GM12865 (cell line): ENCODE measurements at regions not wholly inside any gene's neighbourhood (a gene's known extent, or its start where the extent isn't known, plus 50 kb on each side); places are given as distances from the start of the nearest gene placed in this dataset.

Experiments
- DNase-seq: peaks from one replicate; pipeline ENCODE4 v3.0.0; 2010; ENCODE audit warnings: low read depth
- H3K4me3 ChIP-seq: 2 replicates; pipeline ENCODE4 v1.5.1; 2011; ENCODE audit warnings: mild to moderate bottlenecking, low read depth, low read length, control low read depth
- TF ChIP-seq, protein P1 (sequence below): IDR thresholded peaks from 2 replicates; pipeline ENCODE4 v1.5.1; 2011; ENCODE audit warnings: low read length, control low read depth, low read depth, inconsistent platforms; ENCODE audit not compliant: insufficient read depth; ENCODE audit errors: missing control alignments

GRCh38 chr20:6892724-6893123, 125.2 kb downstream of the BMP2 start:
- TF ChIP-seq, protein P1, sequence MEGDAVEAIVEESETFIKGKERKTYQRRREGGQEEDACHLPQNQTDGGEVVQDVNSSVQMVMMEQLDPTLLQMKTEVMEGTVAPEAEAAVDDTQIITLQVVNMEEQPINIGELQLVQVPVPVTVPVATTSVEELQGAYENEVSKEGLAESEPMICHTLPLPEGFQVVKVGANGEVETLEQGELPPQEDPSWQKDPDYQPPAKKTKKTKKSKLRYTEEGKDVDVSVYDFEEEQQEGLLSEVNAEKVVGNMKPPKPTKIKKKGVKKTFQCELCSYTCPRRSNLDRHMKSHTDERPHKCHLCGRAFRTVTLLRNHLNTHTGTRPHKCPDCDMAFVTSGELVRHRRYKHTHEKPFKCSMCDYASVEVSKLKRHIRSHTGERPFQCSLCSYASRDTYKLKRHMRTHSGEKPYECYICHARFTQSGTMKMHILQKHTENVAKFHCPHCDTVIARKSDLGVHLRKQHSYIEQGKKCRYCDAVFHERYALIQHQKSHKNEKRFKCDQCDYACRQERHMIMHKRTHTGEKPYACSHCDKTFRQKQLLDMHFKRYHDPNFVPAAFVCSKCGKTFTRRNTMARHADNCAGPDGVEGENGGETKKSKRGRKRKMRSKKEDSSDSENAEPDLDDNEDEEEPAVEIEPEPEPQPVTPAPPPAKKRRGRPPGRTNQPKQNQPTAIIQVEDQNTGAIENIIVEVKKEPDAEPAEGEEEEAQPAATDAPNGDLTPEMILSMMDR = no peak
- no peak for DNase-seq

GRCh38 chr20:6898928-6899327, 131.4 kb downstream of the BMP2 start:
- no peak overlapping the region for H3K4me3 ChIP-seq
- TF ChIP-seq, protein P1 = no peak
- no peak for DNase-seq

More at GRCh38 chr20:6892724-6893123, 125.2 kb downstream of the BMP2 start:
- H3K4me3 ChIP-seq = no peak overlapping the region

- no peak overlapping the region for H3K4me3 ChIP-seq
- TF ChIP-seq, protein P1 = no peak
These were observed 139.4 kb downstream of the BMP2 start for GRCh38 chr20:6906871-6907270.

DNA sequence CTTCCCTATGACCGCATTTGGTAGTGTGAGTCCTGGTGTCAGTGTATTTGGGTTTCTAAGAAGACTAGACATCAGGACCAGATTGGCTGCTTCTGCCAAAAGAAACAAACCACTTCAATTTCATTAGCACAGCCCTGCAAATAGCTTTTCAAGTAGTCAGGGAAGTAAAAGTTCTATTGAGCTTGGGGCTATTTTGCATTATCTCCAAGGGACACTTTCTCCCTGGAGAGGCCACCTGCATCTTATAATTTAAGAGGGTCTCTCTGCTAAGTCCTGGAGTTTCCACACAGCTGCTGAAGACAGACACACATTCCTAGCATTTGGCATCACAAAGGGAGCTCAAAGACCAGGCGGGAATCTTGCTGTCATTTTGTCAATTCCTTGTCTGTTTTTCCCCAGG, 141.2 kb downstream of the BMP2 start:
- no peak for DNase-seq
- H3K4me3 ChIP-seq = no peak overlapping the region
- TF ChIP-seq, protein P1 = no peak

More at GRCh38 chr20:6906871-6907270, 139.4 kb downstream of the BMP2 start:
- no peak for DNase-seq

DNA sequence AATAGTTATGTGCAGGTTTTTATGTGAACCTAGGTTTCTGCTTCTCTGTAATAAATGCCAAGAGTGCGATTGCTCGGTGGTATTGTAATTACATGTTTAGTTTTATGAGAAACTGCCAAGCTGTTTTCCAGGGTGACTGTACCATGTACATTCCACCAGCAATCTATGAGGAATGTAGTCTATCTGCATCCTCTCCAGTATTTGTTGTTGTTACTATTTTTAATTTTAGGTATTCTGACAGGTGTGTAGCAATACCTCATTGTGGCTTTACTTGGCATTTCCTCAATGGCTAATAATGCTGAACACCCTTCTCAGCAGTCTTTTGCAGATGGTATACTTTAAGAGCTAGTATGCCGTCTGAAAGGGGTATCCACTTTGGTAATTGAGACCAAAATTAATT, 142.1 kb downstream of the BMP2 start:
- TF ChIP-seq, protein P1 = no peak
- no peak overlapping the region for H3K4me3 ChIP-seq
- DNase-seq = no peak

GRCh38 chr20:6914986-6915385, 147.5 kb downstream of the BMP2 start:
- H3K4me3 ChIP-seq = no peak overlapping the region
- TF ChIP-seq, protein P1 = no peak

GRCh38 chr20:6916938-6917337, 149.5 kb downstream of the BMP2 start:
- no peak overlapping the region for H3K4me3 ChIP-seq
- TF ChIP-seq, protein P1 = no peak
- DNase-seq = no peak

More at GRCh38 chr20:6914986-6915385, 147.5 kb downstream of the BMP2 start:
- DNase-seq = no peak
